ENCODE measurements at regions not wholly inside any gene's neighbourhood (a gene's known extent, or its start where the extent isn't known, plus 50 kb on each side); places are given as distances from the start of the nearest gene placed in this dataset.

DNA sequence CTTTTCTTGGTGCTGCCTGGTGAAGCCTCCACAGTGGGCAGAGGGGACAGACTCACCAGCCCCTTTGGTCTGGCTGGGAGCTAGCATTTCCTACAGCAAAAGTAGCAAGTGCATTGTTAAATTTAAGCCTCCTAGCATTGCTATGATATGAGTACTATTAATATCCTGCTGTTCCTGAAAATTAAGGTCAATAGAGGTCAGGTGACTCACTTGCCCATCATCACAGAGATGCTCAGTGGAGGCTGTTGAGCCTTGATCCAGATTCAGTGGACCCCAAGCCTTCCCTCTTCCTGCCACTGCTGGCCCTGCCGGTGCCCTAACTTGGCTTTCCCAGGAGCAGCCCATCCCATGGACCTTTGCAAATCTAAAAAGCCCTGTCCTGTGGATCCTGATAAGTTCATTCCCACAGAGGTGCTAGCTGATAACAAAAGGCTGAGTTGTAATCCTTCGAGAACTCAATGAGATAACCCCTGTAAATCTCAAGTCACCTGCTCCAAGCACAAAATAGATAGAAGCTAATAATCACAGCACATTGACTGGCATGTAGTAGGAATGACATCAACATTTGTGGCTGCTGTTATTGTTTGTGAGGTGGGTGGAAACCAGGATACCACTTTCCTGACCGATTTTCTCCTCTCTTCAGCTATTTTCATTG lies 84.4 kb downstream of the THNSL2 start:
- H4K5ac ChIP-seq (ENCODE audit: insufficient read length, low read depth, low read length), result no peak overlapping the region
- H4K20me1 ChIP-seq (replicated peaks in 1 of 2; ENCODE audit: control insufficient read depth in 1 of 2, insufficient read depth in 2 of 2, low read length in 2 of 2), result no peaks in the 10 kb centered on the region
- no peak overlapping the region for H2BK20ac ChIP-seq (ENCODE audit: low read length)
- H2BK15ac ChIP-seq (ENCODE audit: low read length), result no peak overlapping the region
- H2AK5ac ChIP-seq (ENCODE audit: low read depth, low read length), result no peak overlapping the region
- ChIA-PET CTCF (ENCODE audit: partially characterized antibody) (interaction anchor here (1.0 to 3.1 kb wide), 5 partner anchors 10 to 201 kb away, joined by 3 to 24 read pairs (median 4); no protein-coding TSS in a partner anchor), POLR2A (ENCODE audit: partially characterized antibody) (no interaction called here)
- no peaks in the 10 kb centered on the region for H3K36me3 ChIP-seq (ENCODE audit: control insufficient read depth in 2 of 4, insufficient read depth in 4 of 4, low read length in 3 of 4)
- 89% methylated on average over 3 of the region's 3 CpGs; no CpG with 5 or more reads in 1 of the 2 experiments for WGBS, 2 experiments (ENCODE audit: extremely low coverage in 1 of 2, insufficient coverage in 1 of 2, insufficient read length in 1 of 2, insufficient replicate concordance in 2 of 2, low coverage in 1 of 2, low lambda C conversion rate in 2 of 2, missing lambda C conversion rate in 1 of 2)
- H4K91ac ChIP-seq (replicated peaks; ENCODE audit: insufficient read length, low read length), result no peak overlapping the region
- H3K23ac ChIP-seq (ENCODE audit: insufficient read length), result no peak overlapping the region
- no peak overlapping the region for H3K14ac ChIP-seq (ENCODE audit: insufficient read length)
- no peak overlapping the region for H2BK12ac ChIP-seq (ENCODE audit: low read depth, low read length)
- H3K4me3 ChIP-seq (ENCODE audit: extremely low read depth in 1 of 4, insufficient read depth in 2 of 4, low read depth in 3 of 4, low read length in 4 of 4), result no peak overlapping the region
- no peak overlapping the region for H2BK5ac ChIP-seq (ENCODE audit: low read depth, low read length)
- no peaks in the 10 kb centered on the region for H3K9me3 ChIP-seq (ENCODE audit: insufficient read depth in 2 of 2, low read depth in 1 of 2, low read length in 1 of 2)
- H3K4ac ChIP-seq (replicated peaks; ENCODE audit: insufficient read length, low read depth, low read length), result no peak overlapping the region
- H3K27me3 ChIP-seq (replicated peaks in 1 of 4; ENCODE audit: control insufficient read depth in 3 of 4, extremely low read depth in 1 of 4, insufficient read depth in 3 of 4, low read length in 3 of 4), result no peaks in the 10 kb centered on the region
- no peaks in the 10 kb centered on the region for H3K23me2 ChIP-seq (ENCODE audit: low read depth, low read length)
- FAIRE-seq (no peak), DNase-seq (ENCODE audit: low read depth in 1 of 2, low spot score in 2 of 2) (no peak)
- no peaks in the 10 kb centered on the region; a peak in 1 of 7 replicates for H3K4me1 ChIP-seq (replicated peaks in 1 of 4; ENCODE audit: control insufficient read depth in 3 of 4, insufficient read depth in 4 of 4, low read length in 3 of 4)
- no peak overlapping the region for H3K27ac ChIP-seq (ENCODE audit: low read depth, low read length)
- H4K8ac ChIP-seq (ENCODE audit: extremely low read depth, insufficient read depth, low read length), result no peak overlapping the region
- H3K79me2 ChIP-seq (ENCODE audit: control insufficient read depth in 1 of 2, insufficient read depth in 2 of 2, low read length in 2 of 2), result no peaks in the 10 kb centered on the region
- no peak overlapping the region for H3K18ac ChIP-seq (ENCODE audit: extremely low read depth, low read length)
- H2BK120ac ChIP-seq (replicated peaks; ENCODE audit: low read depth, low read length), result no peak overlapping the region
- no peak overlapping the region for H3K4me2 ChIP-seq (ENCODE audit: insufficient read depth in 1 of 2, low read depth in 2 of 2, low read length in 2 of 2)
- H3K9ac ChIP-seq (replicated peaks in 1 of 4; ENCODE audit: extremely low read depth in 1 of 4, low read depth in 3 of 4, low read length in 3 of 4), result no peak overlapping the region
- H2AFZ ChIP-seq (ENCODE audit: low read length), result no peak overlapping the region
- H3K79me1 ChIP-seq (ENCODE audit: low read depth, low read length), result no peaks in the 10 kb centered on the region
- H3K56ac ChIP-seq (replicated peaks; ENCODE audit: insufficient read length, low read depth, low read length), result no peak overlapping the region
- TF ChIP-seq RAD21 (IDR thresholded peaks at IDR 0.05 in 1 of 2, conservative IDR thresholded peaks at IDR 0.05 in 1 of 2; ENCODE audit: low read depth in 2 of 2, low read length in 2 of 2) (no peak), KDM4A (IDR thresholded peaks at IDR 0.05; ENCODE audit: low read depth, low read length, severe bottlenecking) (no peak), GTF2F1 (IDR thresholded peaks at IDR 0.05; ENCODE audit: borderline replicate concordance, low read depth, low read length) (no peak), JUND (IDR thresholded peaks at IDR 0.05; ENCODE audit: low read length) (no peak), JUN (IDR thresholded peaks at IDR 0.05; ENCODE audit: low read depth, low read length) (no peak), MAFK (IDR thresholded peaks at IDR 0.05; ENCODE audit: low read depth, low read length) (no peak), POU5F1 (IDR thresholded peaks at IDR 0.05; ENCODE audit: low read depth, low read length) (no peak), CTBP2 (IDR thresholded peaks at IDR 0.05; ENCODE audit: borderline replicate concordance, insufficient read depth, insufficient read length, low read length) (no peak), RFX5 (IDR thresholded peaks at IDR 0.05; ENCODE audit: borderline replicate concordance, low read depth, low read length) (no peak)
- TF ChIP-seq, protein P1, sequence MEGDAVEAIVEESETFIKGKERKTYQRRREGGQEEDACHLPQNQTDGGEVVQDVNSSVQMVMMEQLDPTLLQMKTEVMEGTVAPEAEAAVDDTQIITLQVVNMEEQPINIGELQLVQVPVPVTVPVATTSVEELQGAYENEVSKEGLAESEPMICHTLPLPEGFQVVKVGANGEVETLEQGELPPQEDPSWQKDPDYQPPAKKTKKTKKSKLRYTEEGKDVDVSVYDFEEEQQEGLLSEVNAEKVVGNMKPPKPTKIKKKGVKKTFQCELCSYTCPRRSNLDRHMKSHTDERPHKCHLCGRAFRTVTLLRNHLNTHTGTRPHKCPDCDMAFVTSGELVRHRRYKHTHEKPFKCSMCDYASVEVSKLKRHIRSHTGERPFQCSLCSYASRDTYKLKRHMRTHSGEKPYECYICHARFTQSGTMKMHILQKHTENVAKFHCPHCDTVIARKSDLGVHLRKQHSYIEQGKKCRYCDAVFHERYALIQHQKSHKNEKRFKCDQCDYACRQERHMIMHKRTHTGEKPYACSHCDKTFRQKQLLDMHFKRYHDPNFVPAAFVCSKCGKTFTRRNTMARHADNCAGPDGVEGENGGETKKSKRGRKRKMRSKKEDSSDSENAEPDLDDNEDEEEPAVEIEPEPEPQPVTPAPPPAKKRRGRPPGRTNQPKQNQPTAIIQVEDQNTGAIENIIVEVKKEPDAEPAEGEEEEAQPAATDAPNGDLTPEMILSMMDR (IDR thresholded peaks at IDR 0.05; ENCODE audit: control extremely low read depth in 1 of 3, insufficient read depth in 1 of 3, low read depth in 1 of 3, low read length in 3 of 3), result no peak

Measured in H1 (cell line).